ENCODE measurements at regions not wholly inside any gene's neighbourhood (a gene's known extent, or its start where the extent isn't known, plus 50 kb on each side); places are given as distances from the start of the nearest gene placed in this dataset.

GRCh38 chr1:166221316-166221715, 54.5 kb upstream of the FAM78B start:
- no peak for DNase-seq (ENCODE audit: low read depth in 2 of 2)

DNA sequence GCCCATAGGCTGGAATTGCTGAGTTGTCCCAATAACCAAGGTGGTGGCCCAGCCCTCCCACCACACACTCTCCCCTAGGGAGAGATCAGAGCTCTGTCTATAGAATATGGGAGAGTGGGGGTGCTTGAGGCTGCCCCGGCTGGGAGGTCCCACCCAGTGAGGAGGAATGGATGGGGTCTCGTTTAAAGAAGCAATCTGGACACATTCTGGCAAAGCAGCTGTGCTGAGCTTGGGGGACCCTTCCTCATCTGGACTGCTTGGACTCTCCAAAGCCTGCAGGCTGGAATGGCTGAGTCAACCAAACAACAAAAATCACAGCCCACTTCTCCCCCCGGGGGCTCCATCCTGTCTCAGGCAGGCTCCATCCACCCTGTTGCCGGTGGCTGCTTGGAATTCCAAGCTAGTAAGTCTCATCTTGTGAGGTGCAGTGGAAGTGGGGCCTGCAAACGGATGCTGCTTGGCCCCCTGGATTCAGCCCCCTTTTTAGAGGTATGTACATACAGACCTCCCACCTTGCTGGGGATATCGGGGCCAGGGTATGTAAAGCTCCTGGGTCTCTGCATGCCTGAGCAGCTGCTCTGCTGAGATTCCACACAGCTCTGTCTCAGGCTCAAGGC, 67.1 kb upstream of the FAM78B start:
- DNase-seq (ENCODE audit: low read depth in 2 of 2) = no peak

GRCh38 chr1:166235728-166236127, 68.9 kb upstream of the FAM78B start:
- no peak for DNase-seq (ENCODE audit: low read depth in 2 of 2)

DNA sequence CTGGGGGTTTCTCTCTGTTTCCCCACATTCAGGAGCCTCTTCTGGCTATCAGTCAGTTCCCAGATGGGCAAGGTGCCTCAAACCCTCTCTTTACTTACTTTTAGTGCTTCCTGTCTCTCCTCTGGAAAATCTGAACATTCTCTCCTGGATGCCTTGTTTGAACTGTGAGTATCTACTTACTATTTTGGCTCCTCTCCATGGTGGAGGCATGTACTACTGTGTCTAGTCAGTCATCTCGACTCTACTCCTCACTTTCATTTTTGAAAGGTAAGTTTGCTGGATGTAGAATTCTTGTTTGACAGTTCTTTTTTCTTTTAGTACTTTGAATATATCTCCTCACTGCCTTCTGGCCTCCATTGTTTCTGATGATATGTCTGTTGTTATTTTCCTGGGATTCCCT, 70.9 kb upstream of the FAM78B start:
- no peak for DNase-seq (ENCODE audit: low read depth in 2 of 2)

GRCh38 chr1:166253076-166253779, 86.4 kb upstream of the FAM78B start:
- DNase-seq (ENCODE audit: low read depth in 2 of 2) = no peak

GRCh38 chr1:166258017-166258416, 91.2 kb upstream of the FAM78B start:
- DNase-seq (ENCODE audit: low read depth in 2 of 2) = no peak

DNA sequence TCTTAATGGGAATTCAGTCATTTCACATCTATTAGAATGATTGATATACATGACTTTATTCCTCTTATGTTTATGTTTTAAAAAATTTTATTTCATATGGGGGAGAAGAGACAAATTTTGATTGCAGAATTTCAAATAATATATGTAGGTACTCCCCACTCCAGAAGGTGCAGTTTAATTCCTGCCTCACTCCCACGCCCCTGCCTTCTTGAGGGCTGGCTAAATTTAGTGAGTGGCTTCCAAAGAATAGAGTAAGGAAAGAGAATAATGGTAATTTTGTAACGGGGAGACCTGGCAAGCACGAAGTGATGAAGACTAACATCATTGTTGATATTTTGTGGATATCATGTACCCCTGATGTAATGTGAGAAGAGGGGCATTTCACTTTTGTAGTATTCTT, 94.7 kb upstream of the FAM78B start:
- no peak for DNase-seq (ENCODE audit: low read depth in 2 of 2)

DNA sequence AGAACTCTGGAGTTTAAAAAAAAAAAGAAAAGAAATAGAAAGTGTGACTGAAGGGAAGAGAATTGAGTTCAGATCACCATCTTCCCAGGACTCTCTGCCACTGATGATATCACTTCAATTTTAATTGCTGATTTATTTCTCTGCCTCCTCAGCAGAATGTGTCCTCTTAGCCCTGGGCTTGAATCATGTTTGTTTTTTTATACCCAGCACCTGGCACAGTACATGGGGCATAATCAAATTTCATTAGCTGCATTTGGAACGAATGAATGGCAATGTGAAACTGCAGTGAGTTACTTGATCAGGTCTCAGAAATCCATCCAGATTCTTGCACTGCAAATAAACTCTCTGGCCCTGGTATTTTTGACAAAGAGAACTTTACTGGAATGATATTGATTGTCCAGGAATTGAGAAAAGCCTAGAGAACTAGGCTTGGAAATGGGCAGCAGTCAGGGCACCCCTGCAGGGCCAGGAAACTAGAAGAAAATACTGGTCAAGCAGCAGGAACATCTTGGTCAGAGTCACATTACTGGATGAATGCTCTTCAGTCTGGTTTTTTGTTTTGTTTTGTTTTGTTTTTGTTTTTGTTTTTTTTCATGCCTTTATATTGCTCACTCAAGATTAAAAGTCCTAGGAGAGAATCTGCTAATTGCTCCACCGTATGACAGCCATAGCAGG, 103.8 kb upstream of the FAM78B start:
- no peak for DNase-seq (ENCODE audit: low read depth in 2 of 2)

DNA sequence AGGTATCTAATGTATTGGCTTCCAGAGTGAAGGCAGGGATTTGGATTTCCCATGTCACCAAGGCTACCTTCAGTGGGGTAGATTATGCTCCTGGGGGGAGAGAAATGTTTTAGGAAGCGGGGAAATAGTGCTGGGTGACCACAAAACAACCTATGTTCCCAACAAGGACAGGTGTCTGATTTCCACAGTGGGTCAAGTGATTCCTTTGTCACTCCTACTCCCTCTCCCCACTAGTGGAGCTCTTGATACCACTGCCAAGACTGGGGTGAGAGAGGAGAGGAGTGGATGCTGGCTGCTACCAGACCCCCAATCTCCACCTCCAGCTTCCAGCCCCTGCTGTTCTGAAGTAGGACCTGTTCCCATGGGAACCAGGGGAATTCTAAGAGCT, 104.3 kb upstream of the FAM78B start:
- DNase-seq (ENCODE audit: low read depth in 2 of 2) = no peak

DNA sequence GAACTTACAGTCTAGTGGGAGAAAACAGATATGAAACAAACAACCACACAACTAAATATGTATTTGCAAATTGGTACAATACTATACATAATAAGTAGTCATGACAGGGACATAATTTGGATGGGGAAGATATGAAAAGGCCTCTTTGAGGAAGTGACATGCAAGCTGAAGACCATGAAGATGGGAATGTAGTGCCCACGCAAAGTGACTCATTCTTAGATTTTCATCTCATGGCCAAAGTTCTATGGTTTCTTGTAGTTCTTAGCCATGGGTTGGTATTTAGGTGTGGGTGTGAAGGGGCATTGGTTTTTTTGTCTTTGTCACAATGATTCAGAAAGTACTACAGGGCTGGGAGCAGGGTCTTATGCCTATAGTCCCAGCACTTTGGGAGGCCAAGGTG, 105.4 kb upstream of the FAM78B start:
- no peak for DNase-seq (ENCODE audit: low read depth in 2 of 2)

- DNase-seq (ENCODE audit: low read depth in 2 of 2) = no peak
These were observed 106.0 kb upstream of the FAM78B start for GRCh38 chr1:166272851-166273250.

GRCh38 chr1:166273618-166274017, 106.8 kb upstream of the FAM78B start:
- DNase-seq (ENCODE audit: low read depth in 2 of 2) = no peak

DNA sequence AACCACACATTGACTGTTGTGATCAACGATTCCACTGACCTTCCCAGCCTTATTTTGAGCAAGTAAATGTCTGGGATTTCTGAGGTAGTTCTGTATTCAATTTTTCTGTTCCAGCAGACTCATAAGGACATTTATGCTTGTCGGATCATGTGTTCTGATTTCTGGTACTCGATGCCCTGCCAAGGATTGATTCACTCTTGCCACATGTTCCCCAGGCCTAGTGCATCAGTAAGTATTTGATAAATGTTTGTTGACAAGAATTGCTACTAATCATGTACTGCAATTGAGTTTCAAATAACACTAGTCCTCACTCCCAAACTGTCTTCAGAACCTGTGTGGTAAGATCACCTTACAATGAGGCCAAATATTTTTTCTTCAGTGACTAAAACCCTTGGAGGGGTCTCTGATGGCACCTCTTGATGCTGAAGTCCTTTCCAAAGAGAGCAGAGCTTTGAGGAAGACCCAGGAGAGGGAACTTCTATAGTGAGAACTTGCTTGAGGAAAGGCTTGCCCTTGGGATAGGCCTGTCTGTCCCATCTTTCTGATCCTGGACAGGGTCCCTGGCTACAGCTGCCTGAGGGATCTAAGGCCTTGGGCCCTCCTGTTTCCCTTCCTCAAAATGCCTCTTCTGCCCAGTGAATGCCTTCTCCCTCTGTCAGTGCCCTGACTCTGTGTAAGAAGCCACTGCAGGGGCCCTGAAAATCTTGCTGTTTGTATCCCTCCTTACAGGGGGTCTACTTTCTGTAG, 115.8 kb upstream of the FAM78B start:
- DNase-seq (ENCODE audit: low read depth in 2 of 2) = no peak

DNA sequence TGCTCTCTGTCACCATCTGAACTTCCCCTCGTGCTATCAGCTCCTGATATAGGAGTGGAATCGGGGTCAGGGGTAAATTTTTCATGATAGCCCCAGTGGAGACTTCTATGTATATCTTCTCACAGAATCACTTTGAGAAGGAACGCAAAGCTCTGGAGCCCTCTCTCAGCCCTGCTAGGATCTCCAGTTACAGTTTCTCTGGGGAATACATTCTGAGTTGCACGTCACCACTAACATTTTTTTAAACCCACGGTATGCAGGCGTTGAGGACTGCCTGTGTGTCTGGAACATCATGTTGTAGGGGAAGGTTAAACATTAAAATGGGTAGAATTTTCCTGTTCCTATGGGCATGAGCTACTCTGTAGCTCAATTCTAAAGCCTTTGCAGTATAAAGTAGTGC, 116.4 kb upstream of the FAM78B start:
- no peak for DNase-seq (ENCODE audit: low read depth in 2 of 2)

DNA sequence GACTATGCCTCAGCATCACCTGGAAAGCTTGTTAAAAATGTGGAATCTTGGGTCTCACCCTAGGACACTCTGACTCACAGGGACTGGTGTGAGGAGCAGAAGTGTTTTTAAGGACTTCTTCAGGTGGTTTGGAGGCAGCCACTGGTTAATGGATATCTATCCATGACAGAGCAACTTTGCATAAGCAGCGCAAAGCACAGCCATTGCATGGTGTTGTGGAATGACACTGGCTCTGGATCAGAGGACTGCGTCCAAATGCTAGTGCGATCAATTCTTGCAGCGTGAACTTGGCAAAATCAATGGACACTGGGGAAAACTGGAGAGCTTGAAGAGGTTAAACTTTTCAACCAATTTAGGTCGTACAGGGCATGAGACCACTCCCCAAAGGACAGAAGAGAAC, 116.8 kb upstream of the FAM78B start:
- DNase-seq (ENCODE audit: low read depth in 2 of 2) = no peak

DNA sequence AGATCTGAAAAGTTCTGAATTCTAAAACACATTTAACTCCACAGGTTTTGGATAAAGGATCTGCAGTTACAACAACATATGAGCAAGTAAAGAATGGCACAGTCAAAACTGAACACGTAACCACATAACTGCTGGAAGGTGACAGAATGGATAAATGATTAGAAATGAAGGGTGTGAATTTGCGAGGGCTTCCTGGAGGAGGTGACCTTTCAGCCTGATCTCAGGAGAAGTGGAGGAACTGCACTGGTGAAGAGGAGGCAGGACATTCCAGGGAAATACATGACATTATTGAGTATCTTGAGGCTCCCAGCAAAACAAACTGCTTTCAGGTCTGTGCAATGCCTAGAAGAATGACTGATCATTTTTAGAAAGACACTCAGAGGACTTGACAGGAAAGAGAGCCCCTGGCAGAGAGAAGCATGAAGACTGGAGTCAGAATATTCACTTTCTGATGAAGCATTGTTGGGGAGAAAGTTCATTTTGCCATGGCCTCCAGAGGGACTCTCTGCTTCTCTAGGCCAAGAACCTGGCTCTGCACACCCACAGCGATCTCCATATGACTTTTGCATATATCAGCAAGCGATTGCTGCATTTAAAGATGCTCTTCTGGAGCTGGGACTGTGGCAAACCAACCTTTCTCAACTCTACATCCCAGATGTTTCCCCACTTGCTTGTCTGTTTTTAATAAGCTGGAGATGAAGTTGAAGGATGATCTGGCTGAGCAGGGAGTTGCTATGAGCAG, 122.7 kb upstream of the FAM78B start:
- DNase-seq (ENCODE audit: low read depth in 2 of 2) = no peak

DNA sequence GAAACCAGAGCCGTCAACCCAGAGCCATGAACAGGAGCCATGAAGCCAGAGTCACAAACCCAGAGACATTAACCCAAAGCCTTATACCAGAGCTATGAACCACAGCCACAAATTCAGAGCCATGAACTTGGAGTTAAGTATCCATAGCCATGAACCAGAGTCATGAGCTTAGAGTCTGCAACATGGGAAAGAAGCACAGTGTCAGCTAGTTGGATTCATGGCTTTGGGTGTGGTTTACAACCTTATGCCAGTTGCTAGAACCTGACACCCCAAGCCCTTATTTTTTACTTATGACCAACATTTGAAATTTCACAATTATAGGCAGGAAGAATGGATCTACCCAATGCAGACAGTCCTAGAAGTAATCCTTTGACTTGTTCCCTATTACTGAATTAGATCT, 128.9 kb upstream of the FAM78B start:
- no peak for DNase-seq (ENCODE audit: low read depth in 2 of 2)

GRCh38 chr1:166297993-166298392, 131.2 kb upstream of the FAM78B start:
- no peak for DNase-seq (ENCODE audit: low read depth in 2 of 2)

DNA sequence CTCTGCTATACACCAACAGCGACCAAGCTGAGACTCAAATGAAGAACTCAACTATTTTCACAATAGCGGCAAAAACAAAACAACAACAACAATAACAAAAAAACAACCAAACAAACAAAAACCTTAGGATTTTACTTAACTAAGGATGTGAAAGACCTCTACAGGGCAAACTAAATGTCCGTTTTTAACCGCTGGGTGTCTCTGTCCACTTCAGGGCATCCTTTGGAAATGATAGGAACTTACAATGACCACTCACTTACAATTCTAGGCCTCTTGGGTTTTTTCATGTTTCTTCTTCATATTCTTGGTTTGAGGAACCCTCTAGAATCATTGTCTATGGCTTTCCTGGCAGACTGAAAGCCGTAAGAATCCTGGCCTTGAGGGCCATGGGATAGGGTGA, 134.0 kb upstream of the FAM78B start:
- no peak for DNase-seq (ENCODE audit: low read depth in 2 of 2)

DNA sequence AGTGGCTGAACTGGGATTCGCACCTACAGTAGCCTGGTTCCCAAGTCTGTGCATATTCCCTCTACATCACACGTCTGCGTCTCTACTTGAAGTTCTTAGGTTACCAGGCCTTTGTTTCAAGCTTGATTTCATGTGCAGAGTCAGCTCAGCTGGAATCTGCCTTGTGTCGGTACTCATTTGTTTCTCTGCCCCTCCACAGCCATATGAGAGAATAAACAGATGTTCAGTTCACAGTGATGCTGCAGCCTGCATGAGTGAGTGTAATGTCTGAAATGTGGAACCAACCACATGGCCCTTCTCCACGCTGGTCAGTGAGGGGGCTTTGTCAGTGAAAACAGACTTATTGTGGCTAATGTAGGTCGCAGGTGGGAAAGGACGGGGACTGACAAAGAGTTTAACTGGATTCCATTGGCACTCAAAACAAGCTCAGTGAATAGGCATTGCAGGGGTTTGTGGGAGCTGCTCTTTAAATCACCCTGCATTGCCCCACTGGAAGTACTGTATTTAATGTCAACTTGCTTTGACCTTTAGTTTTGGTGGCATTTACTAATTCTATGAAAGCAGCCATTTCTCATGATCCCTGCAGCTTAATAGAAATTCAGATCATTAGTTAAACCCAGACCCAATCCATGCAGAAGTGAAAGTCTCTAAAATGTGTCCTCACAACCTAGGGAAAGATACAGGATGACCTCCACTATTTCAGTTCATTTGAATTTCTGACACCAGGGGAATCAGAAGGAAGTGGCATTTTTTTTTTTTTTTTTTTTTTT, 136.4 kb upstream of the FAM78B start:
- DNase-seq (ENCODE audit: low read depth in 2 of 2) = no peak

DNA sequence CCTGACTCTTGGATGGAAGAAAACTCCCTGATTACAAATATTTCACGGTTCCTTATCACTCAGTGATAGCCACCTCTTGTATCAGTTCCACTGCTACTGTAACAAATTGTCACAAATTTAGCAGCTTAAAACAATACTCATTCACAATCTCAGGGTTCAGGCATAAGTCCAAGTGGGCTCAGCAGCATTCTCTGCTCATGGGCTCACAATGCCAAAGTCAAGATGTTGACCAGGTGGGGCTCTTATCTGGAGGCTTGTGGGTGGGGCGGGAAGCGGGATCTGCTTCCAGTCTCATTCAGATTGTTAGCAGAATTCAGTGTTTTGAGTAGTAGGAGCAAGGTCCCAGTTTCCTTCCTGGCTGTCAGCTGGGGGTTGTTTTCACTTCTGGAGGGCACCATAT, 137.3 kb upstream of the FAM78B start:
- no peak for DNase-seq (ENCODE audit: low read depth in 2 of 2)
